Caco-2 (cell line): ENCODE measurements at regions not wholly inside any gene's neighbourhood (a gene's known extent, or its start where the extent isn't known, plus 50 kb on each side); places are given as distances from the start of the nearest gene placed in this dataset.

Source experiments
- BruUV-seq: library from RNA; stranded (reverse); fragments of 400-500 nt; replicated peaks from 2 replicates; lab custom pipeline; 2021; lab: Mats Ljungman, UMichigan
- CTCF ChIA-PET: fragments of 300-600 bp; sonication (Branson Sonifier 250); formaldehyde crosslinking; loops from one replicate; lab custom pipeline; 2022; ENCODE audit warnings: antibody characterized with exemption; lab: Charles Lee
- POLR2A ChIA-PET: fragments of 300-600 bp; sonication (Branson Sonifier 250); formaldehyde crosslinking; loops from one replicate; lab custom pipeline; 2022; ENCODE audit warnings: antibody characterized with exemption; lab: Charles Lee
- DNase-seq, 2 experiments: peaks; one replicate each; pipeline versions ENCODE4 v3.0.0 to v3.0.0-alpha.2; 2020 to 2022
- H3K27me3 ChIP-seq: replicated peaks from 2 replicates; pipeline ENCODE4 v1.6.0; 2011; ENCODE audit warnings: low read length; ENCODE audit not compliant: control insufficient read depth, insufficient read depth
- H3K36me3 ChIP-seq: 2 replicates; pipeline ENCODE4 v1.5.1; 2011; ENCODE audit warnings: low read length; ENCODE audit not compliant: control insufficient read depth, insufficient read depth
- H3K4me1 ChIP-seq: fragments of 250-450 bp; sonication (Bioruptor Pico); 2 replicates; pipeline ENCODE4 v1.5.1; 2020; ENCODE audit warnings: mild to moderate bottlenecking
- H3K4me3 ChIP-seq: 2 replicates; pipeline ENCODE4 v1.5.1; 2011; ENCODE audit warnings: low read depth, mild to moderate bottlenecking, control low read depth, low read length
- H3K9me3 ChIP-seq: fragments of 250-450 bp; sonication (Bioruptor Pico); 2 replicates; pipeline ENCODE4 v1.5.1; 2020; ENCODE audit warnings: mild to moderate bottlenecking, moderate library complexity
- H3K27ac Mint-ChIP-seq: one replicate; pipeline ENCODE4 v1.8.0; 2022; ENCODE audit warnings: mixed read lengths; ENCODE audit not compliant: unreplicated experiment
- H3K27me3 Mint-ChIP-seq: one replicate; pipeline ENCODE4 v1.8.0; 2022; ENCODE audit warnings: mixed read lengths; ENCODE audit not compliant: insufficient read depth, unreplicated experiment
- H3K36me3 Mint-ChIP-seq: one replicate; pipeline ENCODE4 v1.8.0; 2022; ENCODE audit warnings: mild to moderate bottlenecking, mixed read lengths; ENCODE audit not compliant: insufficient read depth, unreplicated experiment
- H3K4me1 Mint-ChIP-seq: one replicate; pipeline ENCODE4 v1.8.0; 2022; ENCODE audit warnings: low read depth, mixed read lengths; ENCODE audit not compliant: unreplicated experiment
- H3K4me3 Mint-ChIP-seq: one replicate; pipeline ENCODE4 v1.8.0; 2022; ENCODE audit warnings: mild to moderate bottlenecking, moderate library complexity, mixed read lengths; ENCODE audit not compliant: unreplicated experiment
- H3K9me3 Mint-ChIP-seq: one replicate; pipeline ENCODE4 v1.8.0; 2022; ENCODE audit warnings: mixed read lengths; ENCODE audit not compliant: unreplicated experiment
- CTCF ChIP-seq, 2 experiments: fragments of 200-600 bp in 1 of 2; IDR thresholded peaks; 1 replicate in 1 of 2; 2 replicates in 1 of 2; pipeline versions ENCODE4 v1.5.1 to v1.8.0; 2011 to 2022; ENCODE audit warnings: antibody characterized with exemption in 1 of 2, control low read depth in 1 of 2, inconsistent platforms in 1 of 2, low read depth in 1 of 2, low read length in 1 of 2, mild to moderate bottlenecking in 1 of 2, moderate library complexity in 1 of 2; ENCODE audit not compliant: insufficient read depth in 1 of 2, severe bottlenecking in 1 of 2, unreplicated experiment in 1 of 2
- intact Hi-C: fragments of 100-400 bp; cut with micrococcal nuclease; formaldehyde crosslinking; loops from one replicate; pipeline ENCODE4 v1.10.0; 2022; ENCODE audit not compliant: unreplicated experiment

DNA sequence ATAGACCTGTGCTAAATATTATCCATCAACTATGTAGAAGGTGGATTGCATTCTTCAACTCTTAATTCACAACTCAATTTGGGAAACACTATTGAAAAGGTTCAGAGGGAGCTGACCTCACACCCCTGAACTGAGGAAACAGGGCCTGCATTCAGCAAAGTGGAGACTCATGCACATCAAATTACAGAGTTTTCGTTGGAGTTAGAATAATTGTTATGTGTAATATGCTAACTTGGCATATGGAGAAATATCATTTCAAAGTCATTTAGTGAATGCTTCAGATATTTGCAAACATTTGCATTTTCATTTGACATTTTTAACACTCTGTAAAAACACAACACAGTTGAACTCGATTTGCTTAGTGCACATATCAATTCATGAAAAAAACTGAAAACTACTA, 1102.8 kb upstream of the INTU start:
- no peaks in the 10 kb centered on the region for H3K27me3 Mint-ChIP-seq
- no peaks in the 10 kb centered on the region for H3K36me3 ChIP-seq
- BruUV-seq: no TSS peak

DNA sequence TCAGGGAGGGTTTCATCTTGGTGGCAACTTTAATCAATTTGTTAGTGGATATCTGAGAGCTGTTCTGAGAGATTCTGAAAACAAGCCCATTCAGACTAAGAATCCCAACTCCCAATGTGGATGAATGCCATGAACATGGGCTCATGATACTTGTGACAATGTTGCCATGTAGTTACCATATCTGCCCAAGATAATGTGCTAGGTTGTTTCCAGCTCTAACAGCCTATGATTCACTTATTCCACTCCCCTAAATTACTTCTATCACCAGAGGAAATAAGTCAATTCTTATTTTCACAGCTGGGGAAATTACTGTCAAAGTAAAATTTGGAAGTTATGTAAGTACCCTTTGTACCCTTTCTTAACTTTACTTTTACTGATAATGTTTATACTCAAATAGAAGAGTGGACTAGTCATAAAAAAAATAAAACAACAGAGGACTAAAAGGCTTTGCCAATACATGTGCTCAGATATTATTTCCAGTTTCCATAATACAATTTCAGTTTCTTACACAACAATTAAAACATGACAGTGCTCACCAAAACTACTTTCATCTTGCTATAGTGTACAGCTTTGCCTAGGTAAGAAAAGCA, 1101.7 kb upstream of the INTU start:
- Histone ChIP-seq H3K36me3 (no peaks in the 10 kb centered on the region), H3K27me3 (no peaks in the 10 kb centered on the region), H3K9me3 (no peaks in the 10 kb centered on the region), H3K4me3 (no peak overlapping the region), H3K4me1 (no peaks in the 10 kb centered on the region)
- Mint-ChIP-seq H3K4me1 (no peaks in the 10 kb centered on the region), H3K9me3 (no peaks in the 10 kb centered on the region), H3K27me3 (no peaks in the 10 kb centered on the region), H3K4me3 (no peak overlapping the region), H3K27ac (no peak overlapping the region), H3K36me3 (no peaks in the 10 kb centered on the region)
- intact Hi-C loops: no loop called here
- BruUV-seq: no TSS peak
- CTCF ChIA-PET: no interaction called here
- DNase-seq: no peak
- POLR2A ChIA-PET: no interaction called here
- no peak for TF ChIP-seq CTCF (IDR thresholded peaks at IDR 0.05; ENCODE audit: insufficient read depth in 1 of 2, low read depth in 1 of 2, low read length in 1 of 2, severe bottlenecking in 1 of 2, unreplicated experiment in 1 of 2)

More for the DNA sequence above, 1102.8 kb upstream of the INTU start:
- TF ChIP-seq CTCF (IDR thresholded peaks at IDR 0.05; ENCODE audit: insufficient read depth in 1 of 2, low read depth in 1 of 2, low read length in 1 of 2, severe bottlenecking in 1 of 2, unreplicated experiment in 1 of 2): no peak
- Mint-ChIP-seq H3K4me3 (no peak overlapping the region), H3K36me3 (no peaks in the 10 kb centered on the region), H3K4me1 (no peaks in the 10 kb centered on the region), H3K9me3 (no peaks in the 10 kb centered on the region), H3K27ac (no peak overlapping the region)
- no peak for DNase-seq
- intact Hi-C loops: no loop called here
- H3K27me3 ChIP-seq: no peaks in the 10 kb centered on the region
- CTCF ChIA-PET: no interaction called here
- no peaks in the 10 kb centered on the region for H3K4me1 ChIP-seq
- no peak overlapping the region for H3K4me3 ChIP-seq
- POLR2A ChIA-PET: no interaction called here
- no peaks in the 10 kb centered on the region for H3K9me3 ChIP-seq

DNA sequence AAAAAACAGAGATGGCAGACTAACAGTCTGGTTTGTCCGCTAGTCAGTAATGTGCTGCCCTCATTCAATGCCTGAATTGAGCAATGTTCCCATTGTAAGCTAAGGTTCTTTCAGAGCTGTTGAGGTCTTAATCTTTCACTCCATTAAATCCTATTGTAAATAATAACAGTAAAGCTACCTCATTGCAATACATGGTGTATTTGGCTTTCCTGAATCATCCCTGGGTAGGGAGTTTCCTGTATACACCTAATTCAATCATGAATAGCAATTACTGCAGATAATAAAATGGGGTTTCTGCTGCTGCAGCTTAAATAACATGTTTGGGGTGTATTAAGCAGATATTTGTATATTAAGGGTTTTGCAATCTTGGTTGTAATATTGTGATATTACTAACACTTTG, 1100.2 kb upstream of the INTU start:
- Mint-ChIP-seq H3K27ac (no peak overlapping the region), H3K36me3 (no peaks in the 10 kb centered on the region), H3K27me3 (no peaks in the 10 kb centered on the region), H3K4me3 (no peak overlapping the region), H3K9me3 (no peaks in the 10 kb centered on the region), H3K4me1 (no peaks in the 10 kb centered on the region)
- TF ChIP-seq CTCF (IDR thresholded peaks at IDR 0.05; ENCODE audit: insufficient read depth in 1 of 2, low read depth in 1 of 2, low read length in 1 of 2, severe bottlenecking in 1 of 2, unreplicated experiment in 1 of 2): no peak
- H3K36me3 ChIP-seq: no peaks in the 10 kb centered on the region
- ChIA-PET POLR2A (no interaction called here), CTCF (no interaction called here)
- no peaks in the 10 kb centered on the region for H3K27me3 ChIP-seq
- DNase-seq: no peak
- H3K4me1 ChIP-seq: no peaks in the 10 kb centered on the region
- BruUV-seq: no TSS peak
- intact Hi-C loops: no loop called here
- no peaks in the 10 kb centered on the region for H3K9me3 ChIP-seq
- no peak overlapping the region for H3K4me3 ChIP-seq
